Neural cell (in vitro differentiated cells): ENCODE measurements at regions not wholly inside any gene's neighbourhood (a gene's known extent, or its start where the extent isn't known, plus 50 kb on each side); places are given as distances from the start of the nearest gene placed in this dataset.

Experiments used
- H2AFZ ChIP-seq: fragments of 200-600, 300-800 bp; sonication (generic), shearing (Covaris generic); 2 replicates; pipeline ENCODE4 v1.6.0; 2014; ENCODE audit warnings: low read depth, mild to moderate bottlenecking, antibody characterized with exemption, low read length, moderate library complexity
- H3F3A ChIP-seq: fragments of 200-600 bp; shearing (Covaris generic); 2 replicates; pipeline ENCODE4 v1.6.1; 2016; ENCODE audit warnings: mild to moderate bottlenecking, moderate library complexity, mixed read lengths, antibody characterized with exemption, low read length; ENCODE audit not compliant: insufficient read depth, poor library complexity, severe bottlenecking
- H3K27ac ChIP-seq: fragments of 200-600, 300-800 bp; sonication (generic), shearing (Covaris generic); 2 replicates; pipeline ENCODE4 v1.5.1; 2014; ENCODE audit warnings: mild to moderate bottlenecking, low read length, moderate library complexity
- H3K27me3 ChIP-seq: fragments of 300-800, 200-600 bp; sonication (generic), shearing (Covaris generic); 2 replicates; pipeline ENCODE4 v1.6.0; 2014; ENCODE audit warnings: mild to moderate bottlenecking, low read depth, low read length, moderate library complexity; ENCODE audit not compliant: insufficient read depth
- H3K36me3 ChIP-seq: fragments of 300-800, 200-600 bp; sonication (generic), shearing (Covaris generic); 2 replicates; pipeline ENCODE4 v1.5.1; 2014; ENCODE audit warnings: mild to moderate bottlenecking, antibody characterized with exemption, low read length, moderate library complexity; ENCODE audit not compliant: insufficient read depth
- H3K4me2 ChIP-seq: fragments of 300-800, 200-600 bp; sonication (generic), shearing (Covaris generic); 2 replicates; pipeline ENCODE4 v1.6.0; 2014; ENCODE audit warnings: mild to moderate bottlenecking, low read length
- H3K4me3 ChIP-seq: fragments of 300-800, 200-600 bp; sonication (generic), shearing (Covaris generic); 2 replicates; pipeline ENCODE4 v1.5.1; 2014; ENCODE audit warnings: mild to moderate bottlenecking, low read length, moderate library complexity
- H3K79me2 ChIP-seq: fragments of 200-600 bp; shearing (Covaris generic); replicated peaks from 2 replicates; pipeline ENCODE4 v1.6.0; 2014; ENCODE audit warnings: mild to moderate bottlenecking, low read length, moderate library complexity; ENCODE audit not compliant: insufficient read depth
- H3K9ac ChIP-seq: fragments of 300-800, 200-600 bp; sonication (generic), shearing (Covaris generic); 2 replicates; pipeline ENCODE4 v1.6.1; 2016; ENCODE audit warnings: mild to moderate bottlenecking, low read length, mixed read lengths
- H3K9me2 ChIP-seq: fragments of 200-600 bp; shearing (Covaris generic); 2 replicates; pipeline ENCODE4 v1.6.1; 2016; ENCODE audit warnings: mild to moderate bottlenecking, low read length, mixed read lengths; ENCODE audit not compliant: insufficient read depth
- H3K9me3 ChIP-seq: fragments of 200-600, 300-800 bp; sonication (generic), shearing (Covaris generic); 2 replicates; pipeline ENCODE4 v1.6.1; 2016; ENCODE audit warnings: mild to moderate bottlenecking, mixed run types, low read length, moderate library complexity, mixed read lengths
- H4K20me1 ChIP-seq: fragments of 200-600 bp; shearing (Covaris generic); 2 replicates; pipeline ENCODE4 v1.6.1; 2016; ENCODE audit warnings: mild to moderate bottlenecking, mixed run types; ENCODE audit not compliant: insufficient read depth
- EP300 ChIP-seq: fragments of 450-650 bp; conservative IDR thresholded peaks from 2 replicates; pipeline ENCODE4 v1.6.1; 2014; ENCODE audit warnings: antibody characterized with exemption, mild to moderate bottlenecking, moderate library complexity; ENCODE audit not compliant: poor library complexity, severe bottlenecking
- EZH2 ChIP-seq: fragments of 200-600, 300-800 bp; shearing (Covaris generic), sonication (generic); IDR thresholded peaks from 2 replicates; pipeline ENCODE4 v1.6.1; 2014; ENCODE audit warnings: antibody characterized with exemption, low read length, borderline replicate concordance, mild to moderate bottlenecking; ENCODE audit not compliant: insufficient read depth, poor library complexity, severe bottlenecking
- MXI1 ChIP-seq: fragments of 450-650 bp; conservative IDR thresholded peaks from 2 replicates; pipeline ENCODE4 v1.6.1; 2014; ENCODE audit warnings: antibody characterized with exemption, mild to moderate bottlenecking; ENCODE audit not compliant: poor library complexity, severe bottlenecking
- POLR2AphosphoS5 ChIP-seq: IDR thresholded peaks from 2 replicates; pipeline ENCODE4 v1.6.1; 2012
- RAD21 ChIP-seq: fragments of 450-650 bp; conservative IDR thresholded peaks from 2 replicates; pipeline ENCODE4 v1.6.1; 2014; ENCODE audit warnings: antibody characterized with exemption, mild to moderate bottlenecking, moderate library complexity
- SMC3 ChIP-seq: fragments of 450-650 bp; conservative IDR thresholded peaks from 2 replicates; pipeline ENCODE4 v1.6.1; 2014; ENCODE audit warnings: antibody characterized with exemption, mild to moderate bottlenecking, moderate library complexity; ENCODE audit not compliant: poor library complexity
- TAF1 ChIP-seq: IDR thresholded peaks from 2 replicates; pipeline ENCODE4 v1.6.1; 2012; ENCODE audit warnings: low read depth
- TF ChIP-seq, protein P1 (sequence below): fragments of 450-650 bp; IDR thresholded peaks from 2 replicates; pipeline ENCODE4 v1.5.1; 2014; ENCODE audit warnings: antibody characterized with exemption, mild to moderate bottlenecking, moderate library complexity; ENCODE audit not compliant: poor library complexity, severe bottlenecking
- TF ChIP-seq, protein P2 (sequence below): IDR thresholded peaks from 2 replicates; pipeline ENCODE4 v1.6.1; 2012; ENCODE audit warnings: borderline replicate concordance

DNA sequence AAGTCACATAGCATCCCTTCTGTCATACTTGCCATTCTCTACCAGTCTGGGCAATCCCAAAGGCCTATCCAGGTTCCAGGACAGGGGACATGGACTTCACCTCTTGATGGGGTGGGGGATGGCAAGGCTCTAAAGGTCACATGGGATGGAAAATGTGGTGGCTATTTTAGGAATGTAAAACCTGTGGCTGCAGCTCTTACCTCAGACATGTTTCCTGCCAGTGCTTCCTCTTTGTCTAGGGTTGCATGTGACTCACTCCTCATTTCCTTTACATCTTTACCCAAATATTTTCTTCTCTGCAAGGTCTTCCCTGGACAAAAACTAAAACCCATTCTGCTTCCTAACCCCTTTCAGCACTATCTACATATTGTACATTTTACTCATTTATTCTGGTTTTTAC, 135.7 kb downstream of the BTBD3 start:
- H3K4me3 ChIP-seq = no peak overlapping the region
- H3K9ac ChIP-seq = no peak overlapping the region
- no peaks in the 10 kb centered on the region for H3K9me3 ChIP-seq
- no peak overlapping the region for H3K27ac ChIP-seq
- H3K36me3 ChIP-seq = no peaks in the 10 kb centered on the region
- H4K20me1 ChIP-seq = no peaks in the 10 kb centered on the region
- no peaks in the 10 kb centered on the region for H3K79me2 ChIP-seq
- no peaks in the 10 kb centered on the region for H3K9me2 ChIP-seq
- H3K27me3 ChIP-seq = no peaks in the 10 kb centered on the region
- TF ChIP-seq, protein P1, sequence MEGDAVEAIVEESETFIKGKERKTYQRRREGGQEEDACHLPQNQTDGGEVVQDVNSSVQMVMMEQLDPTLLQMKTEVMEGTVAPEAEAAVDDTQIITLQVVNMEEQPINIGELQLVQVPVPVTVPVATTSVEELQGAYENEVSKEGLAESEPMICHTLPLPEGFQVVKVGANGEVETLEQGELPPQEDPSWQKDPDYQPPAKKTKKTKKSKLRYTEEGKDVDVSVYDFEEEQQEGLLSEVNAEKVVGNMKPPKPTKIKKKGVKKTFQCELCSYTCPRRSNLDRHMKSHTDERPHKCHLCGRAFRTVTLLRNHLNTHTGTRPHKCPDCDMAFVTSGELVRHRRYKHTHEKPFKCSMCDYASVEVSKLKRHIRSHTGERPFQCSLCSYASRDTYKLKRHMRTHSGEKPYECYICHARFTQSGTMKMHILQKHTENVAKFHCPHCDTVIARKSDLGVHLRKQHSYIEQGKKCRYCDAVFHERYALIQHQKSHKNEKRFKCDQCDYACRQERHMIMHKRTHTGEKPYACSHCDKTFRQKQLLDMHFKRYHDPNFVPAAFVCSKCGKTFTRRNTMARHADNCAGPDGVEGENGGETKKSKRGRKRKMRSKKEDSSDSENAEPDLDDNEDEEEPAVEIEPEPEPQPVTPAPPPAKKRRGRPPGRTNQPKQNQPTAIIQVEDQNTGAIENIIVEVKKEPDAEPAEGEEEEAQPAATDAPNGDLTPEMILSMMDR = no peak
- TF ChIP-seq, protein P2, sequence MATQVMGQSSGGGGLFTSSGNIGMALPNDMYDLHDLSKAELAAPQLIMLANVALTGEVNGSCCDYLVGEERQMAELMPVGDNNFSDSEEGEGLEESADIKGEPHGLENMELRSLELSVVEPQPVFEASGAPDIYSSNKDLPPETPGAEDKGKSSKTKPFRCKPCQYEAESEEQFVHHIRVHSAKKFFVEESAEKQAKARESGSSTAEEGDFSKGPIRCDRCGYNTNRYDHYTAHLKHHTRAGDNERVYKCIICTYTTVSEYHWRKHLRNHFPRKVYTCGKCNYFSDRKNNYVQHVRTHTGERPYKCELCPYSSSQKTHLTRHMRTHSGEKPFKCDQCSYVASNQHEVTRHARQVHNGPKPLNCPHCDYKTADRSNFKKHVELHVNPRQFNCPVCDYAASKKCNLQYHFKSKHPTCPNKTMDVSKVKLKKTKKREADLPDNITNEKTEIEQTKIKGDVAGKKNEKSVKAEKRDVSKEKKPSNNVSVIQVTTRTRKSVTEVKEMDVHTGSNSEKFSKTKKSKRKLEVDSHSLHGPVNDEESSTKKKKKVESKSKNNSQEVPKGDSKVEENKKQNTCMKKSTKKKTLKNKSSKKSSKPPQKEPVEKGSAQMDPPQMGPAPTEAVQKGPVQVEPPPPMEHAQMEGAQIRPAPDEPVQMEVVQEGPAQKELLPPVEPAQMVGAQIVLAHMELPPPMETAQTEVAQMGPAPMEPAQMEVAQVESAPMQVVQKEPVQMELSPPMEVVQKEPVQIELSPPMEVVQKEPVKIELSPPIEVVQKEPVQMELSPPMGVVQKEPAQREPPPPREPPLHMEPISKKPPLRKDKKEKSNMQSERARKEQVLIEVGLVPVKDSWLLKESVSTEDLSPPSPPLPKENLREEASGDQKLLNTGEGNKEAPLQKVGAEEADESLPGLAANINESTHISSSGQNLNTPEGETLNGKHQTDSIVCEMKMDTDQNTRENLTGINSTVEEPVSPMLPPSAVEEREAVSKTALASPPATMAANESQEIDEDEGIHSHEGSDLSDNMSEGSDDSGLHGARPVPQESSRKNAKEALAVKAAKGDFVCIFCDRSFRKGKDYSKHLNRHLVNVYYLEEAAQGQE = no peak
- TF ChIP-seq TAF1 = no peak
- no peak for TF ChIP-seq EP300
- no peak for TF ChIP-seq POLR2AphosphoS5
- no peak for TF ChIP-seq EZH2
- TF ChIP-seq MXI1 = no peak
- no peak for TF ChIP-seq RAD21
- TF ChIP-seq SMC3 = no peak
- no peak overlapping the region for H3K4me2 ChIP-seq
- no peak overlapping the region for H2AFZ ChIP-seq
- no peaks in the 10 kb centered on the region for H3F3A ChIP-seq

GRCh38 chr20:12054556-12054955, 136.9 kb downstream of the BTBD3 start:
- Histone ChIP-seq H4K20me1 (no peaks in the 10 kb centered on the region), H3K9me3 (no peaks in the 10 kb centered on the region), H3F3A (no peaks in the 10 kb centered on the region), H3K9me2 (no peaks in the 10 kb centered on the region), H3K36me3 (no peaks in the 10 kb centered on the region), H3K4me2 (no peak overlapping the region), H3K79me2 (no peaks in the 10 kb centered on the region), H3K27ac (peak overlapping the region; percentile 12), H3K27me3 (no peaks in the 10 kb centered on the region), H2AFZ (no peak overlapping the region), H3K4me3 (no peak overlapping the region), H3K9ac (no peak overlapping the region)
- TF ChIP-seq, protein P1 = no peak
- no peak for TF ChIP-seq TAF1
- no peak for TF ChIP-seq EZH2
- TF ChIP-seq MXI1 = no peak
- no peak for TF ChIP-seq SMC3
- TF ChIP-seq RAD21 = no peak
- TF ChIP-seq, protein P2 = no peak
- no peak for TF ChIP-seq EP300
- no peak for TF ChIP-seq POLR2AphosphoS5
